CD4-positive, alpha-beta memory T cell (primary cell): ENCODE measurements at regions not wholly inside any gene's neighbourhood (a gene's known extent, or its start where the extent isn't known, plus 50 kb on each side); places are given as distances from the start of the nearest gene placed in this dataset.

Experiments
- CTCF ChIA-PET: fragments of 350-600 bp; sonication (Branson Sonifier 250); formaldehyde crosslinking; loops from one replicate; lab custom pipeline; 2021; ENCODE audit warnings: inconsistent platforms; ENCODE audit not compliant: partially characterized antibody; lab: Charles Lee
- POLR2A ChIA-PET: fragments of 350-600 bp; sonication (Branson Sonifier 250); formaldehyde crosslinking; loops from one replicate; lab custom pipeline; 2021; ENCODE audit not compliant: partially characterized antibody; lab: Charles Lee
- DNase-seq, 5 donors: peaks; one replicate each; pipeline versions ENCODE4 v3.0.0 to v3.0.0-alpha.2; 2020 to 2022; ENCODE audit warnings: mixed read lengths in 1 of 5
- H3K27ac ChIP-seq: one replicate; pipeline ENCODE4 v1.7.0; 2013; ENCODE audit warnings: low read depth, low read length
- H3K27me3 ChIP-seq: 2 replicates; pipeline ENCODE4 v1.7.0; 2013; ENCODE audit warnings: mild to moderate bottlenecking, low read length, moderate library complexity; ENCODE audit not compliant: insufficient read depth
- H3K36me3 ChIP-seq: 2 replicates; pipeline ENCODE4 v1.7.0; 2013; ENCODE audit warnings: mild to moderate bottlenecking, low read length, moderate library complexity; ENCODE audit not compliant: insufficient read depth
- H3K4me1 ChIP-seq: 2 replicates; pipeline ENCODE4 v1.7.0; 2013; ENCODE audit warnings: mild to moderate bottlenecking, low read length, moderate library complexity; ENCODE audit not compliant: insufficient read depth
- H3K4me3 ChIP-seq, 2 donors: one replicate each; pipeline ENCODE4 v1.7.0; 2013; ENCODE audit warnings: low read length in 2 of 2, mild to moderate bottlenecking in 1 of 2
- H3K9me3 ChIP-seq, 2 donors: one replicate each; pipeline ENCODE4 v1.7.0; 2013; ENCODE audit warnings: low read length in 2 of 2, control low read depth in 1 of 2; ENCODE audit not compliant: control insufficient read depth in 1 of 2
- H3K27ac Mint-ChIP-seq, 7 donors: one replicate each; pipeline ENCODE4 v1.8.0; 2020 to 2021; ENCODE audit warnings: mixed read lengths in 7 of 7, mild to moderate bottlenecking in 6 of 7, inconsistent platforms in 3 of 7, moderate library complexity in 3 of 7
- H3K27me3 Mint-ChIP-seq, 2 donors: one replicate each; pipeline ENCODE4 v1.8.0; 2020 to 2021; ENCODE audit warnings: mixed read lengths in 2 of 2
- H3K36me3 Mint-ChIP-seq, 2 donors: one replicate each; pipeline ENCODE4 v1.8.0; 2020 to 2021; ENCODE audit warnings: mixed read lengths in 2 of 2, inconsistent platforms in 1 of 2, mild to moderate bottlenecking in 1 of 2
- H3K4me1 Mint-ChIP-seq, 4 donors: one replicate each; pipeline ENCODE4 v1.8.0; 2020 to 2021; ENCODE audit warnings: mixed read lengths in 4 of 4, mild to moderate bottlenecking in 1 of 4
- H3K4me3 Mint-ChIP-seq, 8 donors: one replicate each; pipeline ENCODE4 v1.8.0; 2020 to 2021; ENCODE audit warnings: mixed read lengths in 8 of 8, mild to moderate bottlenecking in 7 of 8, moderate library complexity in 6 of 8, inconsistent platforms in 3 of 8
- H3K9me3 Mint-ChIP-seq, 8 donors: one replicate each; pipeline ENCODE4 v1.8.0; 2020 to 2021; ENCODE audit warnings: mixed read lengths in 8 of 8, mild to moderate bottlenecking in 5 of 8, inconsistent platforms in 3 of 8, moderate library complexity in 1 of 8
- intact Hi-C: fragments of 100-400 bp; cut with micrococcal nuclease; formaldehyde crosslinking; loops from one replicate; pipeline ENCODE4 v1.15.1; 2023

- no peak overlapping the region for H3K27ac Mint-ChIP-seq
- no peaks in the 10 kb centered on the region for H3K36me3 Mint-ChIP-seq
- no peaks in the 10 kb centered on the region for H3K9me3 Mint-ChIP-seq
These were observed 167.8 kb upstream of the HAND2 start for GRCh38 chr4:173697840-173698239.

GRCh38 chr4:173696551-173696950, 166.5 kb upstream of the HAND2 start:
- no peaks in the 10 kb centered on the region for H3K9me3 Mint-ChIP-seq
- H3K4me1 Mint-ChIP-seq, result no peaks in the 10 kb centered on the region
- no peaks in the 10 kb centered on the region for H3K36me3 ChIP-seq
- CTCF ChIA-PET, result no interaction called here
- DNase-seq, result no peak
- no peak overlapping the region for H3K4me3 ChIP-seq
- H3K4me1 ChIP-seq, result no peaks in the 10 kb centered on the region
- H3K36me3 Mint-ChIP-seq, result no peaks in the 10 kb centered on the region
- no peak overlapping the region for H3K4me3 Mint-ChIP-seq
- H3K27ac ChIP-seq, result no peak overlapping the region
- POLR2A ChIA-PET, result no interaction called here
- no peaks in the 10 kb centered on the region for H3K27me3 Mint-ChIP-seq
- intact Hi-C loops, result no loop called here
- H3K9me3 ChIP-seq, result no peaks in the 10 kb centered on the region
- no peak overlapping the region for H3K27ac Mint-ChIP-seq
- H3K27me3 ChIP-seq, result no peaks in the 10 kb centered on the region

More at GRCh38 chr4:173697840-173698239, 167.8 kb upstream of the HAND2 start:
- DNase-seq, result no peak
- H3K4me1 Mint-ChIP-seq, result no peaks in the 10 kb centered on the region
- intact Hi-C loops, result no loop called here
- H3K27ac ChIP-seq, result no peak overlapping the region
- no peaks in the 10 kb centered on the region for H3K4me1 ChIP-seq
- H3K4me3 ChIP-seq, result no peak overlapping the region
- H3K4me3 Mint-ChIP-seq, result no peak overlapping the region
- no peaks in the 10 kb centered on the region for H3K27me3 ChIP-seq
- no peaks in the 10 kb centered on the region for H3K36me3 ChIP-seq
- no peaks in the 10 kb centered on the region for H3K27me3 Mint-ChIP-seq
- ChIA-PET POLR2A (no interaction called here), CTCF (no interaction called here)
- H3K9me3 ChIP-seq, result no peaks in the 10 kb centered on the region

- CTCF ChIA-PET, result no interaction called here
- Mint-ChIP-seq H3K9me3 (no peaks in the 10 kb centered on the region), H3K27ac (no peak overlapping the region), H3K27me3 (no peaks in the 10 kb centered on the region), H3K4me1 (no peaks in the 10 kb centered on the region), H3K4me3 (no peak overlapping the region), H3K36me3 (no peaks in the 10 kb centered on the region)
- Histone ChIP-seq H3K27me3 (no peaks in the 10 kb centered on the region), H3K9me3 (no peaks in the 10 kb centered on the region), H3K27ac (no peak overlapping the region), H3K36me3 (no peaks in the 10 kb centered on the region), H3K4me1 (no peaks in the 10 kb centered on the region), H3K4me3 (no peak overlapping the region)
- POLR2A ChIA-PET, result no interaction called here
- DNase-seq, result no peak
- intact Hi-C loops, result no loop called here
These were observed 166.0 kb upstream of the HAND2 start for GRCh38 chr4:173696011-173696410.

- H3K27ac ChIP-seq, result no peak overlapping the region
- Mint-ChIP-seq H3K4me1 (no peaks in the 10 kb centered on the region), H3K9me3 (peaks cover 0 to 2% (median 0%) of the 10 kb centered on the region in 8 donors), H3K36me3 (no peaks in the 10 kb centered on the region), H3K4me3 (no peak overlapping the region), H3K27me3 (peaks cover 0 to 3% of the 10 kb centered on the region in 2 donors), H3K27ac (no peak overlapping the region)
- no peaks in the 10 kb centered on the region for H3K4me1 ChIP-seq
- H3K9me3 ChIP-seq, result no peaks in the 10 kb centered on the region
- H3K27me3 ChIP-seq, result no peaks in the 10 kb centered on the region
- intact Hi-C loops, result no loop called here
- no peak for DNase-seq
- ChIA-PET CTCF (no interaction called here), POLR2A (no interaction called here)
- H3K36me3 ChIP-seq, result no peaks in the 10 kb centered on the region
- H3K4me3 ChIP-seq, result no peak overlapping the region
These were observed 155.8 kb upstream of the HAND2 start for GRCh38 chr4:173685831-173686210.

DNA sequence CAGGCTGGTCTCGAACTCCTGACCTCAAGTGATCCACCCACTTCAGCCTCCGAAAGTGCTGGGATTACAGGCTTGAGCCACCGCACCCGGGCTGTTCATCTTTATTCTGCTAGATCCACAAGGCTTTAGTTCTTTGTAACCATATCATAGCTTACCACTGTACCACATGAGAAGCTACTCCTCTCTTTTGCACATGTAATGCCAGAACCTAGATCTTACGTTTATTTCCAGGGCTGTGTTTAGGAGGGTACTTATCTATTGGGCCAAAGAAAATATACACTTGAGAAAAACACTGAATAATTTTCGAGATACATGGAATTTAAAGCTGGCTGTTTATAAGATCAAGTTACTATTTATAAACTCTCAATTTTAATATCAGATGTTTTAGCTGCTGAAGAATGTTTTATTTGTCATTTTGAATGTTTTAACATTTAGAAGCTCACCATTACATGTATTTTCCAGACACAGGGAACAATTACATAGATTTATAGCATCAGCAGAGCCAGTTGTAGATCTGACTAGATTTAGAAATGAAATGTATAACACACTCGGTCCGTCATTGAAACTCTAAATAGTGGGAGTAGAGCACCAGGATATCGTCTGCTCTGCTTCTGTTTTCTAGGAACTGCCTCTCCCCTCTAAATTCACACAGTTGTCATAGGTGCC, 155.3 kb upstream of the HAND2 start:
- CTCF ChIA-PET, result no interaction called here
- Mint-ChIP-seq H3K27ac (no peak overlapping the region), H3K36me3 (no peaks in the 10 kb centered on the region), H3K27me3 (peaks cover 0 to 3% of the 10 kb centered on the region in 2 donors), H3K9me3 (peaks cover 0 to 2% (median 0%) of the 10 kb centered on the region in 8 donors), H3K4me3 (no peak overlapping the region), H3K4me1 (no peaks in the 10 kb centered on the region)
- H3K4me1 ChIP-seq, result no peaks in the 10 kb centered on the region
- POLR2A ChIA-PET, result no interaction called here
- H3K36me3 ChIP-seq, result no peaks in the 10 kb centered on the region
- no peak overlapping the region for H3K4me3 ChIP-seq
- H3K27ac ChIP-seq, result no peak overlapping the region
- intact Hi-C loops, result no loop called here
- no peaks in the 10 kb centered on the region for H3K9me3 ChIP-seq
- DNase-seq, result no peak
- no peaks in the 10 kb centered on the region for H3K27me3 ChIP-seq

- no peak overlapping the region for H3K4me3 ChIP-seq
- ChIA-PET POLR2A (no interaction called here), CTCF (no interaction called here)
- DNase-seq, result no peak
- no peaks in the 10 kb centered on the region for H3K9me3 ChIP-seq
- no peak overlapping the region for H3K27ac Mint-ChIP-seq
- no peaks in the 10 kb centered on the region for H3K4me1 ChIP-seq
- no peaks in the 10 kb centered on the region for H3K27me3 ChIP-seq
- H3K4me3 Mint-ChIP-seq, result no peak overlapping the region
- H3K4me1 Mint-ChIP-seq, result no peaks in the 10 kb centered on the region
- H3K27me3 Mint-ChIP-seq, result peaks cover 2 to 3% of the 10 kb centered on the region in 2 donors
- H3K27ac ChIP-seq, result no peak overlapping the region
- intact Hi-C loops, result no loop called here
- H3K9me3 Mint-ChIP-seq, result peaks cover 0 to 2% (median 0%) of the 10 kb centered on the region in 8 donors
- H3K36me3 ChIP-seq, result no peaks in the 10 kb centered on the region
- no peaks in the 10 kb centered on the region for H3K36me3 Mint-ChIP-seq
These were observed 154.2 kb upstream of the HAND2 start for GRCh38 chr4:173684223-173684622.

- Mint-ChIP-seq H3K27ac (no peak overlapping the region), H3K36me3 (no peaks in the 10 kb centered on the region), H3K4me1 (no peaks in the 10 kb centered on the region), H3K4me3 (no peak overlapping the region), H3K9me3 (no peaks in the 10 kb centered on the region), H3K27me3 (peaks cover 2 to 3% of the 10 kb centered on the region in 2 donors)
- Histone ChIP-seq H3K4me1 (no peaks in the 10 kb centered on the region), H3K4me3 (no peak overlapping the region), H3K27ac (no peak overlapping the region), H3K9me3 (no peaks in the 10 kb centered on the region), H3K36me3 (no peaks in the 10 kb centered on the region), H3K27me3 (no peaks in the 10 kb centered on the region)
- no peak for DNase-seq
- ChIA-PET POLR2A (no interaction called here), CTCF (no interaction called here)
- intact Hi-C loops, result no loop called here
These were observed 152.6 kb upstream of the HAND2 start for GRCh38 chr4:173682609-173683008.

- POLR2A ChIA-PET, result no interaction called here
- no peaks in the 10 kb centered on the region for H3K4me1 Mint-ChIP-seq
- Histone ChIP-seq H3K27me3 (no peaks in the 10 kb centered on the region), H3K27ac (no peak overlapping the region), H3K36me3 (no peaks in the 10 kb centered on the region), H3K9me3 (no peaks in the 10 kb centered on the region), H3K4me3 (no peak overlapping the region), H3K4me1 (no peaks in the 10 kb centered on the region)
- no peak overlapping the region for H3K27ac Mint-ChIP-seq
- DNase-seq, result no peak
- H3K4me3 Mint-ChIP-seq, result no peak overlapping the region
- no peaks in the 10 kb centered on the region for H3K36me3 Mint-ChIP-seq
- intact Hi-C loops, result no loop called here
- H3K9me3 Mint-ChIP-seq, result no peaks in the 10 kb centered on the region
- H3K27me3 Mint-ChIP-seq, result peaks cover 2 to 3% of the 10 kb centered on the region in 2 donors
- CTCF ChIA-PET, result no interaction called here
These were observed 150.2 kb upstream of the HAND2 start for GRCh38 chr4:173680278-173680677.
